Fibroblast of mammary gland (primary cell): ENCODE measurements at regions not wholly inside any gene's neighbourhood (a gene's known extent, or its start where the extent isn't known, plus 50 kb on each side); places are given as distances from the start of the nearest gene placed in this dataset.

Experiments
- DNase-seq: peaks from one replicate; pipeline ENCODE4 v3.0.0-alpha.2; 2010; ENCODE audit warnings: low read depth
- H3K4me3 ChIP-seq: 2 replicates; pipeline ENCODE4 v1.5.1; 2011; ENCODE audit warnings: low read depth, mild to moderate bottlenecking, low read length, moderate library complexity; ENCODE audit not compliant: control insufficient read depth
- TF ChIP-seq, protein P1 (sequence below): conservative IDR thresholded peaks from 2 replicates; pipeline ENCODE4 v1.5.1; 2011; ENCODE audit warnings: low read depth, low read length, inconsistent platforms; ENCODE audit not compliant: control insufficient read depth, insufficient read depth

GRCh38 chr18:53701697-53702096, 522.8 kb downstream of the MBD2 start:
- TF ChIP-seq, protein P1, sequence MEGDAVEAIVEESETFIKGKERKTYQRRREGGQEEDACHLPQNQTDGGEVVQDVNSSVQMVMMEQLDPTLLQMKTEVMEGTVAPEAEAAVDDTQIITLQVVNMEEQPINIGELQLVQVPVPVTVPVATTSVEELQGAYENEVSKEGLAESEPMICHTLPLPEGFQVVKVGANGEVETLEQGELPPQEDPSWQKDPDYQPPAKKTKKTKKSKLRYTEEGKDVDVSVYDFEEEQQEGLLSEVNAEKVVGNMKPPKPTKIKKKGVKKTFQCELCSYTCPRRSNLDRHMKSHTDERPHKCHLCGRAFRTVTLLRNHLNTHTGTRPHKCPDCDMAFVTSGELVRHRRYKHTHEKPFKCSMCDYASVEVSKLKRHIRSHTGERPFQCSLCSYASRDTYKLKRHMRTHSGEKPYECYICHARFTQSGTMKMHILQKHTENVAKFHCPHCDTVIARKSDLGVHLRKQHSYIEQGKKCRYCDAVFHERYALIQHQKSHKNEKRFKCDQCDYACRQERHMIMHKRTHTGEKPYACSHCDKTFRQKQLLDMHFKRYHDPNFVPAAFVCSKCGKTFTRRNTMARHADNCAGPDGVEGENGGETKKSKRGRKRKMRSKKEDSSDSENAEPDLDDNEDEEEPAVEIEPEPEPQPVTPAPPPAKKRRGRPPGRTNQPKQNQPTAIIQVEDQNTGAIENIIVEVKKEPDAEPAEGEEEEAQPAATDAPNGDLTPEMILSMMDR: no peak
- H3K4me3 ChIP-seq: no peak overlapping the region
- no peak for DNase-seq

DNA sequence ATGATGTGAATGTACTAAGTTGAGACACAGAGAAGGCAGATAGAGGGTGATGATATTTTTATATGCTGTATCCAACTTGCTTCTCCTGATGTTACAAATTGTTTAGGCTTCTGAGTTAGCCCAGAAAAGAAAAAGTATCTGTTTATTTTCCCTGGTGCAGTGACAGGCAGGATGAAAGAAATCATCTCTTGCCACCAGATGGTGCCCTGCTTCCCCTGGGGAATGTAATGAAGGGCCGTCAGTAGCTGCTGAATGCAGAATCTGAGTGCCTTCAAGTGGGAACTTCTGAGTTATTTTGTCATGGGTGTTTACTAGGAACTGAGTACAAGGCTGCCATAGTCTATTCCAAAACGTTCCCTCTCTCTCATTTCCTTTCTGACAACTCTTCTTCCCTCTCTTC, 525.6 kb downstream of the MBD2 start:
- DNase-seq: peak; percentile 43
- TF ChIP-seq, protein P1: peak; percentile 59
- H3K4me3 ChIP-seq: no peak overlapping the region

GRCh38 chr18:53689886-53690285, 534.6 kb downstream of the MBD2 start:
- TF ChIP-seq, protein P1: no peak
- DNase-seq: no peak
- no peak overlapping the region for H3K4me3 ChIP-seq

DNA sequence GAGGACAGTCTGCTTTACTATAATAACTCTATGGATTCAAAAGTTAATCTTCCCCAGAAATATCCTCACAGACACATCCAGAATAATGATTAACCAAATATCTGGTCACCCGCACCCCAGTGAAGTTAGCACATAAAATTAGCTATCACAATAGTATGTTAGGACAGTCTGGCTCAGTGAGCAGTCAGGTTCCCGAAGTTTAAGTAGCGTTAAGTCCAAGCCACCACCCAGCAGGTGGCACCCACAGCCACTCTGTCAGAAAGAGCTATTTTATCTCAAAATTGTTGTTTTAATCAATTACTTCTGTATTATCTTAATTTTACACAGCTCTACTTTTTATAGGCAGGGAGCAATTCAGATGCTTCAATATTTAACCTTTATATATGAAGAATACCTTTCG, 537.5 kb downstream of the MBD2 start:
- TF ChIP-seq, protein P1: no peak
- no peak overlapping the region for H3K4me3 ChIP-seq
- no peak for DNase-seq

GRCh38 chr18:53682796-53683195, 541.7 kb downstream of the MBD2 start:
- TF ChIP-seq, protein P1: no peak
- H3K4me3 ChIP-seq: no peak overlapping the region
- DNase-seq: no peak

- DNase-seq: no peak
- H3K4me3 ChIP-seq: no peak overlapping the region
- TF ChIP-seq, protein P1: no peak
Measured at GRCh38 chr18:53677480-53677879, 547.0 kb downstream of the MBD2 start.

GRCh38 chr18:53665701-53666100, 558.8 kb downstream of the MBD2 start:
- no peak for DNase-seq
- TF ChIP-seq, protein P1: no peak
- no peak overlapping the region for H3K4me3 ChIP-seq
